H1 (cell line): ENCODE measurements at regions not wholly inside any gene's neighbourhood (a gene's known extent, or its start where the extent isn't known, plus 50 kb on each side); places are given as distances from the start of the nearest gene placed in this dataset.

ENCODE experiments used
- CTCF ChIA-PET: fragments of 300-600 bp; sonication (Branson Sonifier 250); formaldehyde crosslinking; loops from one replicate; lab custom pipeline; 2021; ENCODE audit not compliant: partially characterized antibody; lab: Charles Lee
- POLR2A ChIA-PET: fragments of 300-600 bp; sonication (Branson Sonifier 250); formaldehyde crosslinking; loops from one replicate; lab custom pipeline; 2021; ENCODE audit warnings: inconsistent platforms; ENCODE audit not compliant: partially characterized antibody; lab: Charles Lee
- DNase-seq, 2 experiments: peaks; one replicate each; pipeline versions ENCODE4 v3.0.0 to v3.0.0-alpha.2; 2010 to 2022; ENCODE audit warnings: low spot score in 2 of 2, low read depth in 1 of 2, mixed read lengths in 1 of 2
- FAIRE-seq: peaks from 2 replicates; lab custom pipeline; 2011; peaks lifted over from hg19 to GRCh38; lab: Jason Lieb, UNC
- H2AFZ ChIP-seq: 2 replicates; pipeline ENCODE4 v1.8.1; 2012; ENCODE audit warnings: low read length, inconsistent platforms
- H2AK5ac ChIP-seq: 2 replicates; pipeline ENCODE4 v1.6.1; 2013; ENCODE audit warnings: low read depth, low read length
- H2BK120ac ChIP-seq: replicated peaks from 2 replicates; pipeline ENCODE3; 2013; ENCODE audit warnings: low read depth, low read length, inconsistent platforms
- H2BK12ac ChIP-seq: 2 replicates; pipeline ENCODE4 v1.6.1; 2013; ENCODE audit warnings: low read depth, low read length
- H2BK15ac ChIP-seq: 2 replicates; pipeline ENCODE4 v1.6.1; 2013; ENCODE audit warnings: low read length
- H2BK20ac ChIP-seq: 2 replicates; pipeline ENCODE4 v1.6.1; 2013; ENCODE audit warnings: low read length
- H2BK5ac ChIP-seq: 2 replicates; pipeline ENCODE4 v1.6.1; 2013; ENCODE audit warnings: low read depth, low read length
- H3K14ac ChIP-seq: 2 replicates; pipeline ENCODE4 v1.6.1; 2013; ENCODE audit warnings: inconsistent platforms; ENCODE audit not compliant: insufficient read length
- H3K18ac ChIP-seq: 2 replicates; pipeline ENCODE4 v1.6.1; 2013; ENCODE audit warnings: low read length; ENCODE audit errors: extremely low read depth
- H3K23ac ChIP-seq: 2 replicates; pipeline ENCODE4 v1.6.1; 2013; ENCODE audit warnings: inconsistent platforms; ENCODE audit not compliant: insufficient read length
- H3K23me2 ChIP-seq: 2 replicates; pipeline ENCODE4 v1.6.1; 2013; ENCODE audit warnings: low read depth, low read length
- H3K27ac ChIP-seq: 2 replicates; pipeline ENCODE4 v1.6.1; 2011; ENCODE audit warnings: low read depth, low read length, inconsistent platforms
- H3K27me3 ChIP-seq, 4 experiments: replicated peaks in 1 of 4; 1 replicate in 1 of 4; 2 replicates in 3 of 4; pipeline versions ENCODE4 v1.6.1 to v1.8.1; 2011 to 2013; ENCODE audit warnings: low read length in 3 of 4, mild to moderate bottlenecking in 3 of 4, inconsistent platforms in 2 of 4, mixed read lengths in 2 of 4, moderate library complexity in 1 of 4; ENCODE audit not compliant: control insufficient read depth in 3 of 4, insufficient read depth in 3 of 4; ENCODE audit errors: extremely low read depth in 1 of 4
- H3K36me3 ChIP-seq, 4 experiments: 2 replicates each; pipeline versions ENCODE4 v1.6.1 to v1.8.1; 2011 to 2013; ENCODE audit warnings: mild to moderate bottlenecking in 4 of 4, low read length in 3 of 4, moderate library complexity in 2 of 4, control low read depth in 1 of 4, inconsistent platforms in 1 of 4; ENCODE audit not compliant: insufficient read depth in 4 of 4, control insufficient read depth in 2 of 4
- H3K4ac ChIP-seq: replicated peaks from 2 replicates; pipeline ENCODE3; 2013; ENCODE audit warnings: low read length, low read depth, mixed read lengths, inconsistent platforms; ENCODE audit not compliant: insufficient read length
- H3K4me1 ChIP-seq, 4 experiments: replicated peaks in 1 of 4; 1 replicate in 1 of 4; 2 replicates in 3 of 4; pipeline versions ENCODE4 v1.6.1 to v1.8.1; 2011 to 2013; ENCODE audit warnings: low read length in 3 of 4, inconsistent platforms in 2 of 4, mixed read lengths in 1 of 4; ENCODE audit not compliant: insufficient read depth in 4 of 4, control insufficient read depth in 3 of 4
- H3K4me2 ChIP-seq, 2 experiments: 2 replicates each; pipeline versions ENCODE4 v1.6.1 to v1.8.1; 2011 to 2013; ENCODE audit warnings: low read depth in 2 of 2, low read length in 2 of 2, control low read depth in 1 of 2, inconsistent platforms in 1 of 2, mild to moderate bottlenecking in 1 of 2; ENCODE audit not compliant: insufficient read depth in 1 of 2
- H3K4me3 ChIP-seq, 4 experiments: fragments of 200-600, 300-600 bp in 1 of 4; sonication (generic), shearing (Covaris generic), sonication (Bioruptor Twin) in 1 of 4; 2 replicates each; pipeline versions ENCODE4 v1.5.1 to v1.8.1; 2011 to 2016; ENCODE audit warnings: low read length in 4 of 4, low read depth in 3 of 4, control low read depth in 2 of 4, inconsistent platforms in 2 of 4, mild to moderate bottlenecking in 2 of 4, mixed read lengths in 1 of 4, moderate library complexity in 1 of 4; ENCODE audit not compliant: insufficient read depth in 2 of 4; ENCODE audit errors: extremely low read depth in 1 of 4
- H3K56ac ChIP-seq: replicated peaks from 2 replicates; pipeline ENCODE3; 2013; ENCODE audit warnings: low read depth, mild to moderate bottlenecking, mixed read lengths, low read length, inconsistent platforms; ENCODE audit not compliant: insufficient read length
- H3K79me1 ChIP-seq: 2 replicates; pipeline ENCODE4 v1.6.1; 2013; ENCODE audit warnings: low read depth, low read length, control low read depth
- H3K79me2 ChIP-seq, 2 experiments: 2 replicates each; pipeline versions ENCODE4 v1.6.1 to v1.8.1; 2012 to 2013; ENCODE audit warnings: low read length in 2 of 2, mild to moderate bottlenecking in 2 of 2, inconsistent platforms in 1 of 2; ENCODE audit not compliant: insufficient read depth in 2 of 2, control insufficient read depth in 1 of 2
- H3K9ac ChIP-seq, 4 experiments: replicated peaks in 1 of 4; 1 replicate in 1 of 4; 2 replicates in 3 of 4; pipeline versions ENCODE4 v1.6.1 to v1.8.1; 2011 to 2013; ENCODE audit warnings: low read depth in 3 of 4, low read length in 3 of 4, control low read depth in 2 of 4, mild to moderate bottlenecking in 2 of 4, moderate library complexity in 2 of 4, inconsistent platforms in 1 of 4; ENCODE audit errors: extremely low read depth in 1 of 4
- H3K9me3 ChIP-seq, 2 experiments: 2 replicates each; pipeline versions ENCODE4 v1.6.1 to v1.8.1; 2012 to 2013; ENCODE audit warnings: mild to moderate bottlenecking in 2 of 2, moderate library complexity in 2 of 2, control low read depth in 1 of 2, inconsistent platforms in 1 of 2, low read depth in 1 of 2, low read length in 1 of 2, mixed read lengths in 1 of 2; ENCODE audit not compliant: insufficient read depth in 2 of 2
- H4K20me1 ChIP-seq, 2 experiments: replicated peaks in 1 of 2; 2 replicates each; pipeline versions ENCODE3 to v1.8.1; 2011 to 2013; ENCODE audit warnings: inconsistent platforms in 2 of 2, low read length in 2 of 2, mild to moderate bottlenecking in 1 of 2; ENCODE audit not compliant: insufficient read depth in 2 of 2, control insufficient read depth in 1 of 2
- H4K5ac ChIP-seq: 2 replicates; pipeline ENCODE4 v1.6.1; 2013; ENCODE audit warnings: low read length, low read depth, mixed read lengths, inconsistent platforms; ENCODE audit not compliant: insufficient read length
- H4K8ac ChIP-seq: 2 replicates; pipeline ENCODE4 v1.8.0; 2013; ENCODE audit warnings: mild to moderate bottlenecking, moderate library complexity, low read length, inconsistent platforms; ENCODE audit not compliant: insufficient read depth; ENCODE audit errors: extremely low read depth
- H4K91ac ChIP-seq: replicated peaks from 2 replicates; pipeline ENCODE3; 2013; ENCODE audit warnings: low read length, mixed read lengths, inconsistent platforms; ENCODE audit not compliant: insufficient read length
- ATF2 ChIP-seq: IDR thresholded peaks from 2 replicates; pipeline ENCODE4 v1.6.1; 2012; ENCODE audit warnings: low read length, inconsistent platforms
- CHD1 ChIP-seq: IDR thresholded peaks from 2 replicates; pipeline ENCODE4 v1.6.1; 2012; ENCODE audit warnings: low read depth, low read length, improper control_type of control experiment
- CHD2 ChIP-seq: IDR thresholded peaks from 2 replicates; pipeline ENCODE4 v1.6.1; 2012; ENCODE audit warnings: low read length, improper control_type of control experiment
- EP300 ChIP-seq, 2 experiments: IDR thresholded peaks; 1 replicate in 1 of 2; 2 replicates in 1 of 2; pipeline ENCODE4 v1.6.1; 2011 to 2012; ENCODE audit warnings: low read depth in 2 of 2, low read length in 2 of 2, mild to moderate bottlenecking in 2 of 2, borderline replicate concordance in 1 of 2, inconsistent platforms in 1 of 2, moderate library complexity in 1 of 2
- MAX ChIP-seq: IDR thresholded peaks from 2 replicates; pipeline ENCODE4 v1.6.1; 2012; ENCODE audit warnings: inconsistent platforms
- NRF1 ChIP-seq: IDR thresholded peaks from 2 replicates; pipeline ENCODE4 v1.6.1; 2011; ENCODE audit warnings: mild to moderate bottlenecking, low read depth, low read length, improper control_type of control experiment
- PHF8 ChIP-seq: fragments of 200-600 bp; sonication (generic); conservative IDR thresholded peaks from 2 replicates; pipeline ENCODE4 v1.7.1; 2012; ENCODE audit warnings: low read depth, mild to moderate bottlenecking, inconsistent platforms, low read length, moderate library complexity
- SAP30 ChIP-seq: fragments of 300-600 bp; sonication (generic); IDR thresholded peaks from 2 replicates; pipeline ENCODE4 v1.7.1; 2012; ENCODE audit warnings: low read length, moderate library complexity, mild to moderate bottlenecking, inconsistent platforms; ENCODE audit not compliant: insufficient read depth, insufficient replicate concordance
- SP2 ChIP-seq: IDR thresholded peaks from 2 replicates; pipeline ENCODE4 v1.6.1; 2012; ENCODE audit warnings: mild to moderate bottlenecking, low read length, inconsistent platforms
- WGBS, 2 experiments: shearing (Covaris generic) in 1 of 2; methylation state at CpG; one replicate each; pipeline versions ENCODE4 v1.1.6 to v1.1.7; 2013 to 2015; ENCODE audit warnings: low lambda C conversion rate in 2 of 2, mixed read lengths in 2 of 2, inconsistent platforms in 1 of 2, low coverage in 1 of 2, missing lambda C conversion rate in 1 of 2; ENCODE audit not compliant: insufficient replicate concordance in 2 of 2, insufficient coverage in 1 of 2, insufficient read length in 1 of 2; ENCODE audit errors: extremely low coverage in 1 of 2, missing lambda C conversion rate in 1 of 2; 5-methylcytosine and 5-hydroxymethylcytosine counted together

- H3K27me3 ChIP-seq: no peaks in the 10 kb centered on the region
- no peak overlapping the region for H3K4me2 ChIP-seq
- H2AFZ ChIP-seq: no peak overlapping the region; the same call in 1 of the 2 replicates
- no peak overlapping the region for H3K4me3 ChIP-seq
- H3K4ac ChIP-seq: no peak overlapping the region
- H3K56ac ChIP-seq: no peak overlapping the region
- no peak overlapping the region for H3K14ac ChIP-seq
- H4K91ac ChIP-seq: no peak overlapping the region
- POLR2A ChIA-PET: no interaction called here
- H3K79me1 ChIP-seq: no peaks in the 10 kb centered on the region
- CTCF ChIA-PET: no interaction called here
- no peak overlapping the region for H3K18ac ChIP-seq
- H3K23me2 ChIP-seq: no peaks in the 10 kb centered on the region
- no peaks in the 10 kb centered on the region for H4K20me1 ChIP-seq
- no peak overlapping the region for H2BK5ac ChIP-seq
- no peak overlapping the region for H2BK20ac ChIP-seq
- H3K23ac ChIP-seq: no peak overlapping the region
- H3K79me2 ChIP-seq: no peaks in the 10 kb centered on the region
- WGBS, 2 experiments: 100% methylated on average over 2 of the region's 2 CpGs; no CpG with 5 or more reads in 1 of the 2 experiments
- no peak overlapping the region for H4K5ac ChIP-seq
- H2BK15ac ChIP-seq: no peak overlapping the region
- H3K36me3 ChIP-seq: no peaks in the 10 kb centered on the region
- no peak for DNase-seq
- H3K27ac ChIP-seq: no peak overlapping the region
- H2AK5ac ChIP-seq: no peak overlapping the region
- H2BK12ac ChIP-seq: no peak overlapping the region
- FAIRE-seq: no peak
- TF ChIP-seq CHD1: no peak
- no peak for TF ChIP-seq SP2
- TF ChIP-seq NRF1: no peak
- TF ChIP-seq SAP30: no peak
- no peak for TF ChIP-seq EP300 (IDR thresholded peaks at IDR 0.05; ENCODE audit: borderline replicate concordance in 1 of 2, low read depth in 2 of 2, low read length in 2 of 2)
- no peak for TF ChIP-seq MAX
- no peak for TF ChIP-seq CHD2
- no peak for TF ChIP-seq ATF2
- TF ChIP-seq PHF8: no peak
- H2BK120ac ChIP-seq: no peak overlapping the region
- no peak overlapping the region for H3K9ac ChIP-seq
- H3K9me3 ChIP-seq: no peaks in the 10 kb centered on the region
- H4K8ac ChIP-seq: no peak overlapping the region
- peaks cover 0 to 2% (median 0%) of the 10 kb centered on the region in 4 experiments; a peak in 2 of 7 replicates for H3K4me1 ChIP-seq
Observed at GRCh38 chr7:110372685-110373084, 718.2 kb upstream of the LRRN3 start.
